NT2/D1 (cell line): ENCODE measurements at regions not wholly inside any gene's neighbourhood (a gene's known extent, or its start where the extent isn't known, plus 50 kb on each side); places are given as distances from the start of the nearest gene placed in this dataset.

Source experiments
- YY1 ChIP-seq: IDR thresholded peaks from 2 replicates; pipeline ENCODE4 v1.6.1; 2011; ENCODE audit not compliant: insufficient read length, insufficient read depth
- ZNF274 ChIP-seq: IDR thresholded peaks from 2 replicates; pipeline ENCODE4 v1.6.1; 2011; ENCODE audit warnings: mild to moderate bottlenecking, low read depth, low read length

DNA sequence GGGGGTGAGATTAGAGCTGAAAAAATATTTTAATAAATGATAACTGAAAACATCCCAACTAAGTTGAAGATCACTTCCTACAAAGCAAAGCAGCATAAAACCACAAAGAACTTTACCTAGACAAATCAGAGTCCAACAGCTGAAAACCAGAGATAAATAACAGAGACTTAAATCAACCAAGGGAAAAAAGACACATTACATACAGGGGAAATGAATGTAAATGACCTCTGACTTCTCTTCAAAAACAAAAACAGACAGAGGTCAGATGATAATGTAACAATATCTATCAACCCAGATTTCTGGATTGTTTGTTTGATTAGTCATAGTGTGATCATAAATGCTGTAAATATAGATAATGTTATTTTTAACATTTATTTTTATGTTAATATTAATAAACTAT, 782.8 kb downstream of the TFAP2A start:
- TF ChIP-seq YY1 (no peak), ZNF274 (no peak)
